Upper lobe of left lung (tissue), 6 donors: ENCODE measurements at regions not wholly inside any gene's neighbourhood (a gene's known extent, or its start where the extent isn't known, plus 50 kb on each side); places are given as distances from the start of the nearest gene placed in this dataset.

ENCODE experiments used
- ATAC-seq, 2 donors: fragments of 200-7000 bp; cut with Tn5 transposase; one replicate each; pipeline ENCODE4 v1.9.1; 2022; ENCODE audit warnings: mild to moderate bottlenecking in 2 of 2, moderate library complexity in 2 of 2; ENCODE audit not compliant: low FRiP score in 2 of 2
- DNase-seq, 2 donors: peaks; one replicate each; pipeline ENCODE4 v3.0.0-alpha.2; 2019 to 2020
- H3K27ac ChIP-seq, 4 donors: fragments of 200-600 bp; sonication (generic); one replicate each; pipeline ENCODE4 v1.5.1; 2016 to 2019
- H3K27me3 ChIP-seq, 4 donors: fragments of 200-600 bp; sonication (generic); one replicate each; pipeline ENCODE4 v1.5.1; 2017 to 2019
- H3K36me3 ChIP-seq, 4 donors: fragments of 200-600 bp; sonication (generic); one replicate each; pipeline ENCODE4 v1.5.1; 2016 to 2019
- H3K4me1 ChIP-seq, 4 donors: fragments of 200-600 bp; sonication (generic); one replicate each; pipeline ENCODE4 v1.5.1; 2018 to 2019
- H3K4me3 ChIP-seq, 4 donors: fragments of 200-600 bp; sonication (generic); one replicate each; pipeline ENCODE4 v1.5.1; 2017 to 2019; ENCODE audit warnings: mild to moderate bottlenecking in 2 of 4, moderate library complexity in 1 of 4
- H3K9me3 ChIP-seq, 4 donors: fragments of 200-600 bp; sonication (generic); one replicate each; pipeline ENCODE4 v1.5.1; 2018 to 2019
- CTCF ChIP-seq, 6 experiments: fragments of 450-650 bp in 4 of 6; fragments of 200-600 bp in 2 of 6; sonication (generic) in 2 of 6; IDR thresholded peaks; one replicate each; pipeline ENCODE4 v1.5.1; 2016 to 2019; ENCODE audit warnings: antibody characterized with exemption in 6 of 6
- EP300 ChIP-seq, 4 donors: sonication (generic); formaldehyde crosslinking; IDR thresholded peaks; one replicate each; pipeline ENCODE4 v1.5.1; 2017; ENCODE audit warnings: antibody characterized with exemption in 4 of 4, control low read depth in 2 of 4
- POLR2A ChIP-seq, 4 donors: fragments of 450-650 bp; IDR thresholded peaks; one replicate each; pipeline ENCODE4 v1.5.1; 2016 to 2017; ENCODE audit warnings: antibody characterized with exemption in 4 of 4, mild to moderate bottlenecking in 2 of 4
- POLR2AphosphoS5 ChIP-seq, 2 donors: sonication (generic); formaldehyde crosslinking; IDR thresholded peaks; one replicate each; pipeline ENCODE4 v1.5.1; 2017; ENCODE audit warnings: antibody characterized with exemption in 2 of 2
- WGBS, 2 donors: methylation state at CpG; one replicate each; pipeline ENCODE4 v1.1.5; 2017 to 2018; 5-methylcytosine and 5-hydroxymethylcytosine counted together
- donor health status: DM: no; HTN: no; CAD: no; lungs with moderate emphysema.
- donor health status: DM: no; HTN: yes; CAD: no; lungs with severe emphysema.

- TF ChIP-seq POLR2A (IDR thresholded peaks at IDR 0.05), result no peak
- TF ChIP-seq POLR2AphosphoS5 (IDR thresholded peaks at IDR 0.05), result no peak
- TF ChIP-seq CTCF (IDR thresholded peaks at IDR 0.05), result no peak
- no peak for TF ChIP-seq EP300 (IDR thresholded peaks at IDR 0.05)
These were observed 573.0 kb downstream of the GALR1 start for GRCh38 chr18:77822632-77823031.

GRCh38 chr18:77833807-77834206 lies 584.2 kb downstream of the GALR1 start:
- TF ChIP-seq CTCF (IDR thresholded peaks at IDR 0.05) (no peak), POLR2A (IDR thresholded peaks at IDR 0.05) (no peak), EP300 (IDR thresholded peaks at IDR 0.05) (no peak), POLR2AphosphoS5 (IDR thresholded peaks at IDR 0.05) (no peak)
- Histone ChIP-seq H3K9me3 (no peaks in the 10 kb centered on the region), H3K4me1 (no peaks in the 10 kb centered on the region), H3K36me3 (no peaks in the 10 kb centered on the region), H3K27ac (no peak overlapping the region), H3K27me3 (no peaks in the 10 kb centered on the region), H3K4me3 (no peak overlapping the region)
- no peak for DNase-seq
- WGBS, 2 donors, result 85 to 86% methylated on average over 5 of the region's 5 CpGs
- no peak for ATAC-seq

More at GRCh38 chr18:77822632-77823031, 573.0 kb downstream of the GALR1 start:
- WGBS, 2 donors, result 29 to 37% methylated on average over 12 of the region's 12 CpGs
- Histone ChIP-seq H3K4me1 (no peaks in the 10 kb centered on the region), H3K9me3 (no peaks in the 10 kb centered on the region), H3K27ac (peak overlapping the region in 2 of 4 donors; percentile 18 to 21), H3K27me3 (no peaks in the 10 kb centered on the region), H3K4me3 (no peak overlapping the region), H3K36me3 (no peaks in the 10 kb centered on the region)
- DNase-seq, result peak in 1 of 2 donors; percentile 30
- ATAC-seq, result no peak

GRCh38 chr18:77851802-77852201 lies 602.2 kb downstream of the GALR1 start:
- no peaks in the 10 kb centered on the region for H3K36me3 ChIP-seq
- no peak overlapping the region for H3K4me3 ChIP-seq
- H3K27me3 ChIP-seq, result no peaks in the 10 kb centered on the region
- no peak overlapping the region for H3K27ac ChIP-seq
- no peak for ATAC-seq
- no peaks in the 10 kb centered on the region for H3K4me1 ChIP-seq
- no peak for DNase-seq
- H3K9me3 ChIP-seq, result no peaks in the 10 kb centered on the region
- TF ChIP-seq CTCF (IDR thresholded peaks at IDR 0.05) (no peak), POLR2A (IDR thresholded peaks at IDR 0.05) (no peak), EP300 (IDR thresholded peaks at IDR 0.05) (no peak), POLR2AphosphoS5 (IDR thresholded peaks at IDR 0.05) (no peak)
- WGBS, 2 donors, result 14 to 23% methylated on average over 9 of the region's 9 CpGs

GRCh38 chr18:77853859-77854258 lies 604.2 kb downstream of the GALR1 start:
- no peaks in the 10 kb centered on the region for H3K36me3 ChIP-seq
- TF ChIP-seq EP300 (IDR thresholded peaks at IDR 0.05) (no peak), POLR2A (IDR thresholded peaks at IDR 0.05) (no peak), POLR2AphosphoS5 (IDR thresholded peaks at IDR 0.05) (no peak), CTCF (IDR thresholded peaks at IDR 0.05) (no peak)
- H3K4me3 ChIP-seq, result no peak overlapping the region
- no peaks in the 10 kb centered on the region for H3K9me3 ChIP-seq
- H3K4me1 ChIP-seq, result no peaks in the 10 kb centered on the region
- no peaks in the 10 kb centered on the region for H3K27me3 ChIP-seq
- ATAC-seq (no peak), DNase-seq (peak in 1 of 2 donors; percentile 26)
- 91 to 92% methylated on average over 9 to 12 of the region's 12 CpGs for WGBS, 2 donors
- H3K27ac ChIP-seq, result no peak overlapping the region
